ENCODE measurements at regions not wholly inside any gene's neighbourhood (a gene's known extent, or its start where the extent isn't known, plus 50 kb on each side); places are given as distances from the start of the nearest gene placed in this dataset.

DNA sequence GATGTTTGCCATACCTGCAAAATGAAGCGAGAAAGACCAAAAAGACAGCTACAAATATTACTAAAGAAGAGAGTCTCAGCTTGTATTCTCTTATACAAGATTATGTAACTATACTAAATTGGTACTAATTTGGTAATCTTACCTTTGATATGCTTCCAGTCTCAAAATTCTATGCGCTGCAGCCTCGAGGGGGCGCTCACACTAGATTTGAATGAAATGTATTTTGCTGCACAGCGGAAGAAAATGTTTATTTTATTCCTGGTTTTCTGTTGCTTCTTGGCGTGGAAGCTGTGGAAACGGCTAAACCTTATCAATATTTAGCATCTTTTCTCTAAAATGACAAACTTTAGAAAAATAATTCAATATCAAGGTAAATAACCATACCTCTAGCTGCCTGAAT lies 267.0 kb upstream of the NUDT12 start:
- DNase-seq (ENCODE audit: low read depth), result no peak

DNA sequence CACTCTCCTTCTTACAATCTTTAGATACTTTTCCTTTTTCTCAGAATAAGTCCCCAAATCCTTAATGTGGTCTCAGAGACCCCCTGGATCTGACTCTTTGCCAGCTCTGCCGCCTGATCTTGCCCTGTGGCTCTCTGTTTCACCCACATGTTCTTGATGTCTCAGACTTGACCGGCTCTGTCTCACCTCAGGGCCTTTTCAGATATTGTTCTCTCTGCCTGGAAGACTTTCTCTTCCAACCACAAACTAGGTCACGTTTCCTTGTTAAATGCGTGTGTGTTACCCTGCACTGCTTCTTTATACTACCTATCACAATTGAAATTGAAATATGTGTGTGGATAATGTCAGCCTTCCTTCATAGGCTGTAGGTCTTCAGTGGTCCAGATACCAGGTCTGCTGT lies 265.4 kb upstream of the NUDT12 start:
- FAIRE-seq (no peak), DNase-seq (ENCODE audit: low read depth) (no peak)
- H3K4me3 ChIP-seq (ENCODE audit: low read depth, low read length), result no peak overlapping the region
- no peaks in the 10 kb centered on the region for H3K27me3 ChIP-seq (ENCODE audit: control insufficient read depth, insufficient read depth, low read length)
- no peaks in the 10 kb centered on the region for H3K36me3 ChIP-seq (ENCODE audit: control insufficient read depth, insufficient read depth, low read length)
- TF ChIP-seq, protein P1, sequence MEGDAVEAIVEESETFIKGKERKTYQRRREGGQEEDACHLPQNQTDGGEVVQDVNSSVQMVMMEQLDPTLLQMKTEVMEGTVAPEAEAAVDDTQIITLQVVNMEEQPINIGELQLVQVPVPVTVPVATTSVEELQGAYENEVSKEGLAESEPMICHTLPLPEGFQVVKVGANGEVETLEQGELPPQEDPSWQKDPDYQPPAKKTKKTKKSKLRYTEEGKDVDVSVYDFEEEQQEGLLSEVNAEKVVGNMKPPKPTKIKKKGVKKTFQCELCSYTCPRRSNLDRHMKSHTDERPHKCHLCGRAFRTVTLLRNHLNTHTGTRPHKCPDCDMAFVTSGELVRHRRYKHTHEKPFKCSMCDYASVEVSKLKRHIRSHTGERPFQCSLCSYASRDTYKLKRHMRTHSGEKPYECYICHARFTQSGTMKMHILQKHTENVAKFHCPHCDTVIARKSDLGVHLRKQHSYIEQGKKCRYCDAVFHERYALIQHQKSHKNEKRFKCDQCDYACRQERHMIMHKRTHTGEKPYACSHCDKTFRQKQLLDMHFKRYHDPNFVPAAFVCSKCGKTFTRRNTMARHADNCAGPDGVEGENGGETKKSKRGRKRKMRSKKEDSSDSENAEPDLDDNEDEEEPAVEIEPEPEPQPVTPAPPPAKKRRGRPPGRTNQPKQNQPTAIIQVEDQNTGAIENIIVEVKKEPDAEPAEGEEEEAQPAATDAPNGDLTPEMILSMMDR (IDR thresholded peaks at IDR 0.05; ENCODE audit: insufficient read depth, low read length, severe bottlenecking), result no peak

More for the DNA sequence above, 267.0 kb upstream of the NUDT12 start:
- Histone ChIP-seq H3K4me3 (ENCODE audit: low read depth, low read length) (no peak overlapping the region), H3K36me3 (ENCODE audit: control insufficient read depth, insufficient read depth, low read length) (no peaks in the 10 kb centered on the region), H3K27me3 (ENCODE audit: control insufficient read depth, insufficient read depth, low read length) (no peaks in the 10 kb centered on the region)
- TF ChIP-seq, protein P1 (IDR thresholded peaks at IDR 0.05; ENCODE audit: insufficient read depth, low read length, severe bottlenecking), result peak; percentile 31
- no peak for FAIRE-seq

DNA sequence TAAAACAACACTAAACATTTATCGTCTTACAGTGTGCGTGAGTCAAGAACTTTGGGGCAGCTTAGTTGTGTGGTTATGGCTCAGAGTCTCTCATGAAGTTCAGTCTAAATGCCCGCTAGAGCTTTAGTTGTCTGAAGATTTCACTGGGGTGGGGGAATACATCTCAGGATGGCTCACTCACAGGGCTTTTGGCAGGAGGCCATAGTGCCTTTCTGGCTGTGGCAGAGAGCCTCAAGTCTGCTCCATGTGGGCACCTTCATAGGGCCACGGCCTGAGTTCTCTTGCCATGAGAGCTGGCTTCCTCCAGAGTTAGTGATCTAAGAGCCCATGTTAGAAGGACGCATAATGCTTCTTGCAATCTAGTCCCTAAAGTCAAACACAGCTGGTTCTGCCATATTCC lies 258.8 kb upstream of the NUDT12 start:
- no peak overlapping the region for H3K4me3 ChIP-seq (ENCODE audit: low read depth, low read length)
- no peaks in the 10 kb centered on the region for H3K36me3 ChIP-seq (ENCODE audit: control insufficient read depth, insufficient read depth, low read length)
- TF ChIP-seq, protein P1 (IDR thresholded peaks at IDR 0.05; ENCODE audit: insufficient read depth, low read length, severe bottlenecking), result no peak
- no peak for FAIRE-seq
- no peaks in the 10 kb centered on the region for H3K27me3 ChIP-seq (ENCODE audit: control insufficient read depth, insufficient read depth, low read length)
- no peak for DNase-seq (ENCODE audit: low read depth)

DNA sequence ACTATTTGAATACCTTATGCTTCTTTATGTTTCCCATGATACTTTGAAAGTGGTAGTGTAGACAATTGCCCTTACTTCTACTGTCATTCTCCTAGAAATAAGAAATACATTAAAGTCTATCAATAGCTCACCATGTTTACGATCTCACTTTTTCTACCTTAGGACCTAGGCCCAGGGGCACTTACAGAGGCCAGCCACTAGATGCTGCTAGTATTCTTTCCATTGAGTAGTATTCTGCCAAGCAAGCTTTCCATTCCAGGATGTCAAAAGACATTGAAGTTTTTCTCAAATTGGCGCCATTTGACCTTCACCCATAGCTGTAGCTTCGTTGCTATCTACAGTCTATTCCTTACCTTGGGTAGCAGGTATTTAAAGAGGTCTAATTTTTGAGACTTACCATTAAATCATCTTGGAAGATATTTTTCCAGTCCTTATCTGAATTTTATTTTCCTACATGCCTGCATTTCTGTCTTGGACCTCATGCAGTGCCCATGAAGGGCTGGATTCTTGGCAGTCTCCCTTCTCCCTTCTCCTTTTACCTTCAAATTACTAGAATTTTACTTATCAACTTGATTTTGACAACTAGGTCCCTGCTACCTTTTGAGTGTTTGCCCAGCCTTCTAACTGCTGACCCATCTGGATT lies 246.0 kb upstream of the NUDT12 start:
- no peaks in the 10 kb centered on the region for H3K27me3 ChIP-seq (ENCODE audit: control insufficient read depth, insufficient read depth, low read length)
- peak; percentile 51 for DNase-seq (ENCODE audit: low read depth)
- no peak overlapping the region for H3K4me3 ChIP-seq (ENCODE audit: low read depth, low read length)
- TF ChIP-seq, protein P1 (IDR thresholded peaks at IDR 0.05; ENCODE audit: insufficient read depth, low read length, severe bottlenecking), result peak; percentile 86
- H3K36me3 ChIP-seq (ENCODE audit: control insufficient read depth, insufficient read depth, low read length), result no peaks in the 10 kb centered on the region
- no peak for FAIRE-seq

DNA sequence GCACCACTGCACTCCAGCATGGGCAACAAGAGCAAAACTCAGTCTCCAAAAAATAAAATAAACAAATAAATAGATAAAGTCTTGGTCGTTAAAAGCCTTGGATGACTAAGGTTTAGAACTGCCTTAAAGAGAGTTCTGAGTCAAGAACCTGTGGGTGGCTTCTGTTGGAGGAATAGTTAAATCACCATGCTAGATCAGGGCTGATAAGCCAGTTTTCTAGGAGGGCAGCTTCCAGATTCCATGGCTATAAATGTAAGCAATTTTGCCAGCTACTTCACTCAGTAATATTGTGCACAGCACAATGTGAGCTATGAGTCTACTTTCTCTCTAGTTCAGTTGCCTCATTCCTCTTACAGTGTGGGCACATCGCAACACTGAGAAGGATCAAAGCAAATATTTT lies 242.1 kb upstream of the NUDT12 start:
- Histone ChIP-seq H3K4me3 (ENCODE audit: low read depth, low read length) (no peak overlapping the region), H3K36me3 (ENCODE audit: control insufficient read depth, insufficient read depth, low read length) (no peaks in the 10 kb centered on the region), H3K27me3 (ENCODE audit: control insufficient read depth, insufficient read depth, low read length) (no peaks in the 10 kb centered on the region)
- FAIRE-seq (no peak), DNase-seq (ENCODE audit: low read depth) (peak; percentile 17)
- TF ChIP-seq, protein P1 (IDR thresholded peaks at IDR 0.05; ENCODE audit: insufficient read depth, low read length, severe bottlenecking), result no peak

DNA sequence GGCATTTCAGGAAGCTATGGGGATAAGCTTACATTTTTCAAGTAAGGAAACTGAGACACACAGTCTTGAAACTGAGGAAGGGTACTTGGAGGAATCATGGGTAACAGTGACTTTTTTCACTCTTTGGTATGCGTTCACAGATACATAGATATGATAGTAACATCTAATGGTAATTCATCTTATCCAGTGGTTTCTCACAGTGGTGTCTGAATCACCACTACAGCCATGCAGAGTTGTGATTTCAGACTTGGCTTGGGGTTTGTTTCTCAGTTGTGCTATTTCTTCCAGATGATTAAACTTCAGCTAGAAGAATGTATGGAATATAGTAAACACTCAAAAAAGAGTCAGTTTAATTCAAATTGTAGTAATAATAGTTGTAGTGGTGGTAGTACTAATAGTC lies 239.1 kb upstream of the NUDT12 start:
- FAIRE-seq (no peak), DNase-seq (ENCODE audit: low read depth) (no peak)
- no peaks in the 10 kb centered on the region for H3K36me3 ChIP-seq (ENCODE audit: control insufficient read depth, insufficient read depth, low read length)
- TF ChIP-seq, protein P1 (IDR thresholded peaks at IDR 0.05; ENCODE audit: insufficient read depth, low read length, severe bottlenecking), result no peak
- no peak overlapping the region for H3K4me3 ChIP-seq (ENCODE audit: low read depth, low read length)
- H3K27me3 ChIP-seq (ENCODE audit: control insufficient read depth, insufficient read depth, low read length), result no peaks in the 10 kb centered on the region
